PC-3 (cell line): ENCODE measurements at regions not wholly inside any gene's neighbourhood (a gene's known extent, or its start where the extent isn't known, plus 50 kb on each side); places are given as distances from the start of the nearest gene placed in this dataset.

ENCODE experiments used
- ATAC-seq: fragments of 200-7000 bp; cut with Tn5 transposase; 2 replicates; pipeline ENCODE4 v1.9.1; 2020; ENCODE audit warnings: mild to moderate bottlenecking, moderate library complexity
- BruUV-seq: library from RNA; stranded (reverse); fragments of 400-500 nt; replicated peaks from 2 replicates; lab custom pipeline; 2021; lab: Mats Ljungman, UMichigan
- CTCF ChIA-PET: fragments of 300-600 bp; sonication (Branson Sonifier 250); formaldehyde crosslinking; loops from one replicate; lab custom pipeline; 2022; ENCODE audit warnings: antibody characterized with exemption; lab: Charles Lee
- POLR2A ChIA-PET: fragments of 300-600 bp; sonication (Branson Sonifier 250); formaldehyde crosslinking; loops from one replicate; lab custom pipeline; 2022; ENCODE audit warnings: antibody characterized with exemption; ENCODE audit not compliant: unreplicated experiment; lab: Charles Lee
- DNase-seq: peaks from one replicate; pipeline ENCODE4 v3.0.0-alpha.2; 2015
- H2AFZ ChIP-seq: fragments of 300-600 bp; sonication (generic); 2 replicates; pipeline ENCODE4 v1.6.0; 2016; ENCODE audit warnings: antibody characterized with exemption, low read length
- H3F3A ChIP-seq: fragments of 300-600 bp; sonication (generic); one replicate; pipeline ENCODE4 v1.6.0; 2017; ENCODE audit warnings: antibody characterized with exemption, low read length, control low read depth, mild to moderate bottlenecking; ENCODE audit not compliant: unreplicated experiment
- H3K27ac ChIP-seq: fragments of 300-600 bp; sonication (generic); 2 replicates; pipeline ENCODE4 v1.5.1; 2016; ENCODE audit warnings: mild to moderate bottlenecking, low read length
- H3K27me3 ChIP-seq: fragments of 300-600 bp; sonication (generic); 2 replicates; pipeline ENCODE4 v1.6.1; 2016; ENCODE audit warnings: low read length, mixed read lengths
- H3K36me3 ChIP-seq: fragments of 300-600 bp; sonication (generic); 2 replicates; pipeline ENCODE4 v1.6.1; 2016; ENCODE audit warnings: low read depth, mixed run types, low read length, mixed read lengths
- H3K4me1 ChIP-seq: fragments of 300-600 bp; sonication (generic); 2 replicates; pipeline ENCODE4 v1.5.1; 2016; ENCODE audit warnings: low read length; ENCODE audit not compliant: insufficient read depth
- H3K4me2 ChIP-seq: fragments of 300-600 bp; sonication (generic); 2 replicates; pipeline ENCODE4 v1.6.0; 2016; ENCODE audit warnings: low read length
- H3K4me3 ChIP-seq: fragments of 300-600 bp; sonication (generic); 2 replicates; pipeline ENCODE4 v1.5.1; 2016; ENCODE audit warnings: mild to moderate bottlenecking, low read length, mixed read lengths
- H3K79me2 ChIP-seq: fragments of 300-600 bp; sonication (generic); 2 replicates; pipeline ENCODE4 v1.6.1; 2017; ENCODE audit warnings: low read length, mixed read lengths
- H3K9ac ChIP-seq: fragments of 300-600 bp; sonication (generic); 2 replicates; pipeline ENCODE4 v1.6.0; 2016; ENCODE audit warnings: mild to moderate bottlenecking, low read length
- H3K9me2 ChIP-seq: fragments of 300-600 bp; sonication (generic); replicated peaks from 2 replicates; pipeline ENCODE4 v1.6.1; 2016; ENCODE audit warnings: mixed run types, low read length, mixed read lengths
- H3K9me3 ChIP-seq: fragments of 300-600 bp; sonication (generic); 2 replicates; pipeline ENCODE4 v1.6.1; 2016; ENCODE audit warnings: low read length, mixed read lengths
- H4K20me1 ChIP-seq: fragments of 300-600 bp; sonication (generic); 2 replicates; pipeline ENCODE4 v1.6.1; 2016; ENCODE audit warnings: low read length, mixed read lengths
- CTCF ChIP-seq: fragments of 300-600 bp; sonication (generic); conservative IDR thresholded peaks from 2 replicates; pipeline ENCODE4 v1.5.1; 2017; ENCODE audit warnings: antibody characterized with exemption, low read depth, mild to moderate bottlenecking, low read length
- EZH2 ChIP-seq: fragments of 300-600 bp; sonication (generic); IDR thresholded peaks from one replicate; pipeline ENCODE4 v1.6.1; 2017; ENCODE audit warnings: antibody characterized with exemption, mild to moderate bottlenecking, low read length; ENCODE audit not compliant: unreplicated experiment
- EZH2phosphoT487 ChIP-seq: fragments of 300-600 bp; sonication (generic); IDR thresholded peaks from 2 replicates; pipeline ENCODE4 v1.6.1; 2018; ENCODE audit warnings: mild to moderate bottlenecking, antibody characterized with exemption, low read length, borderline replicate concordance
- intact Hi-C: fragments of 100-400 bp; cut with micrococcal nuclease; formaldehyde crosslinking; loops from 2 replicates; pipeline ENCODE4 v1.9.0; 2023

GRCh38 chr1:200274116-200274515 lies 135.7 kb downstream of the ZNF281 start:
- no peak overlapping the region for H3K27ac ChIP-seq
- H3K9ac ChIP-seq, result no peak overlapping the region
- intact Hi-C loops, result loop anchor here (10.0 kb wide), 1 partner anchor 489 kb away; no protein-coding TSS in a partner anchor
- CTCF ChIA-PET, result interaction anchor here (0.6 kb wide), 2 partner anchors 91 to 98 kb away, joined by 3 to 4 read pairs; no protein-coding TSS in a partner anchor
- no peak overlapping the region for H3K4me2 ChIP-seq
- no peak for ATAC-seq
- no peaks in the 10 kb centered on the region for H4K20me1 ChIP-seq
- TF ChIP-seq CTCF, result no peak
- no peak for TF ChIP-seq EZH2
- TF ChIP-seq EZH2phosphoT487, result no peak
- POLR2A ChIA-PET, result no interaction called here
- no peaks in the 10 kb centered on the region for H3K36me3 ChIP-seq
- H3K4me3 ChIP-seq, result no peak overlapping the region
- H3K27me3 ChIP-seq, result no peaks in the 10 kb centered on the region
- H3K9me2 ChIP-seq, result no peaks in the 10 kb centered on the region
- H3F3A ChIP-seq, result no peaks in the 10 kb centered on the region
- DNase-seq, result no peak
- BruUV-seq, result no TSS peak
- H3K4me1 ChIP-seq, result no peaks in the 10 kb centered on the region
- H3K79me2 ChIP-seq, result no peaks in the 10 kb centered on the region
- H2AFZ ChIP-seq, result no peak overlapping the region
- H3K9me3 ChIP-seq, result no peaks in the 10 kb centered on the region

DNA sequence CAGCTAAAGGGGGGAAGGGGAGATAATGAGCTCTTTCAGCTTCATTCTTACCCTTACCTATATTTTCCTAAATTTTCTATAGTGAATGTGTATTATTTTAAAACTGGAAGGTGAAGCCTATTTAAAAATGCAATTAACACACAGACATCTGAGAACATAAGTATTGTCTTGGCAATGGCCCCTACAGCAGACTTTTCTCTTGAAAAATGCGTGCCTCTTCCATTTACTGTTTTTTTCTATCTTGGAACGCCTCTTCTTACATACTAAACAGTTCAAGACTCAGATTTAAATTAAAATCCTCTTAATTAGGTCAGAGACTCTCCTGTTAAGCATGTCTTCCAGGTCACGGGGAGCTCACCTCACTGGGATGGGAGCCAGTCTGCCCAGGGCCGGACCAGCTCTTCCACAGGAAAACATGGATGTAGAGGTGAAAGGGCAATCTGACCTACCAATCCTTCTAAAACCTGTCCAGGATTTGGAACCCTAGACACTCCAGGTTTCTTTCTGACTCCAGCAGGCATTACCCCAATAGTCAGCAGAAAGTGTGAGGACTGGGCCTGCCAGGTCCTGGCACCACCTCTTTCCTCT lies 137.3 kb downstream of the ZNF281 start:
- H3K79me2 ChIP-seq, result no peaks in the 10 kb centered on the region
- no peaks in the 10 kb centered on the region for H3K9me2 ChIP-seq
- no peaks in the 10 kb centered on the region for H3K27me3 ChIP-seq
- H2AFZ ChIP-seq, result no peak overlapping the region
- TF ChIP-seq EZH2 (no peak), CTCF (no peak), EZH2phosphoT487 (no peak)
- ATAC-seq (no peak), DNase-seq (no peak)
- ChIA-PET POLR2A (interaction anchor here (0.8 kb wide), 1 partner anchor 83 kb away, joined by 16 read pairs; no protein-coding TSS in a partner anchor), CTCF (no interaction called here)
- H4K20me1 ChIP-seq, result no peaks in the 10 kb centered on the region
- BruUV-seq, result no TSS peak
- H3F3A ChIP-seq, result no peaks in the 10 kb centered on the region
- H3K4me3 ChIP-seq, result no peak overlapping the region
- H3K9me3 ChIP-seq, result no peaks in the 10 kb centered on the region
- no peaks in the 10 kb centered on the region for H3K36me3 ChIP-seq
- no peak overlapping the region for H3K4me2 ChIP-seq
- no peak overlapping the region for H3K9ac ChIP-seq
- intact Hi-C loops, result loop anchor here (10.0 kb wide), 1 partner anchor 488 kb away; no protein-coding TSS in a partner anchor
- H3K27ac ChIP-seq, result no peak overlapping the region
- H3K4me1 ChIP-seq, result no peaks in the 10 kb centered on the region

GRCh38 chr1:200269256-200269655 lies 140.6 kb downstream of the ZNF281 start:
- Histone ChIP-seq H3K4me2 (no peak overlapping the region), H3F3A (no peaks in the 10 kb centered on the region), H2AFZ (no peak overlapping the region), H3K36me3 (no peaks in the 10 kb centered on the region), H3K9me3 (no peaks in the 10 kb centered on the region), H3K4me3 (no peak overlapping the region), H3K27ac (no peak overlapping the region), H3K27me3 (no peaks in the 10 kb centered on the region), H3K79me2 (no peaks in the 10 kb centered on the region), H3K4me1 (no peaks in the 10 kb centered on the region; the same call in 1 of the 2 replicates), H4K20me1 (no peaks in the 10 kb centered on the region), H3K9ac (no peak overlapping the region), H3K9me2 (no peaks in the 10 kb centered on the region)
- DNase-seq, result no peak
- no TSS peak for BruUV-seq
- intact Hi-C loops, result no loop called here
- POLR2A ChIA-PET, result interaction anchor here (0.6 kb wide), 1 partner anchor 48 kb away, joined by 3 read pairs; no protein-coding TSS in a partner anchor
- no peak for TF ChIP-seq CTCF
- no peak for TF ChIP-seq EZH2
- TF ChIP-seq EZH2phosphoT487, result no peak
- CTCF ChIA-PET, result no interaction called here
- no peak for ATAC-seq
